ENCODE measurements at regions not wholly inside any gene's neighbourhood (a gene's known extent, or its start where the extent isn't known, plus 50 kb on each side); places are given as distances from the start of the nearest gene placed in this dataset.
"Not testable (repeated sequence)": the region's sequence is repeated elsewhere in the genome, so short reads cannot be mapped to it uniquely, and the experiment has no call there.

DNA sequence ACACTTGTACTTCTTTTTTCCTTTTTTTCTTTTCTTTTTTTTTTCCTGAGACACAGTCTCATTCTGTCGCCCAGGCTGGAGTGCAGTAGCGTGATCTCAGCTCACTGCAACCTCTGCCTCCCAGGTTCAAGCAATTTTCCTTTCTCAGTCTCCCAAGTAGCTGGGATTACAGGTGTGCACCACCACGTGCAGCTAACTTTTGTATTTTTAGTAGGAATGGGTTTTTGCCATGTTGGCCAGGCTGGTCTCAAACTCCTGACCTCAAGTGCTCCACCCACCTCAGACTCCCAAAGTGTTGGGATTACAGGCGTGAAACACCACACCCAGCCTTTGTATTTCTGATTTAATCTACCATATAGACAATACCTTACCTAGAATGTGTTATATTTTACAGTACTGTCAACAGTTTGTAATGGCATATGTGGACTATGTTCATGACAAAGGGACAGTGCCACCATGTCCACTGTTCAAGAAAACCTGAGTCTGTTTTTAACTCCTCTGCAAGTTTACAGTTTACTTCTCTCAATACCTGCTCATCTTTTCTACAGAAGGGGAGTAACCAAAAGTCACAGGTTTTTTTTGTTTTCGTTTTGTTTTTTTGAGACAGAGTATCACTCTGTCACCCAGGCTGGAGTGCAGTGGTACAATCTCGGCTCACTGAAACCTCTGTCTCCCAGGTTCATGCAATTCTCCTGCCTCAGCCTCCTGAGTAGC is 223.9 kb upstream of the KLF14 start:
- H3K27ac Mint-ChIP-seq: peak overlapping the region; percentile 87
- peaks cover 67% of the 10 kb centered on the region for H3K36me3 Mint-ChIP-seq (ENCODE audit: low read depth)
- ChIA-PET POLR2A (interaction anchor here (0.6 to 0.7 kb wide), 2 partner anchors 85 to 100 kb away, joined by 3 to 10 read pairs; no protein-coding TSS in a partner anchor), CTCF (interaction anchor here (0.7 to 3.9 kb wide), 13 partner anchors 9 to 89 kb away, joined by 3 to 21 read pairs (median 4); no protein-coding TSS in a partner anchor)
- H3K4me3 Mint-ChIP-seq: peak overlapping the region; percentile 92
- not testable (repeated sequence) for H3K9me3 Mint-ChIP-seq, DNase-seq, H3K27me3 Mint-ChIP-seq
- peaks cover 75% of the 10 kb centered on the region for H3K4me1 Mint-ChIP-seq

DNA sequence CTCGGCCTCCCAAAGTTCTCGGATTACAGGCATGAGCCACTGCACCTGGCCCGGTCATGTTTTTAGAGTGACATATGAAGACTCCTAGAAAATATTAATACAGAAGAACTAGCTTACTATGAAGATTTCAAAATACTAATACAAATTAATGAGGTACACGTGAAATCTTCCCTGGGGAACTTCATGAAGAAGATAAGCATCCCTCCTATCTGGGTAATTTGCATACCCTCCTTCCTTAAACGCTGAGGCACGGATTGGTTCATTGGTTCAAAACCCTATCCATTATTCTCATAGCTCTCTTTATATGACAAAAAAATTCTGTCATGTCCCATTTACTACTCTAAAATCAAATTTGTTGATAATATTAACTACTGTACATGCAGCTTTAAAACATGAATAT is 224.8 kb upstream of the KLF14 start:
- Mint-ChIP-seq H3K27me3 (no peaks in the 10 kb centered on the region), H3K36me3 (ENCODE audit: low read depth) (peaks cover 59% of the 10 kb centered on the region), H3K4me1 (peaks cover 74% of the 10 kb centered on the region), H3K27ac (peak overlapping the region; percentile 87), H3K4me3 (peak overlapping the region; percentile 92), H3K9me3 (no peaks in the 10 kb centered on the region)
- ChIA-PET POLR2A (interaction anchor here (0.5 to 0.6 kb wide), 2 partner anchors 53 to 65 kb away, joined by 3 to 15 read pairs; no protein-coding TSS in a partner anchor), CTCF (interaction anchor here (0.8 to 4.7 kb wide), 19 partner anchors 8 to 99 kb away, joined by 3 to 21 read pairs (median 7); no protein-coding TSS in a partner anchor)
- no peak for DNase-seq

DNA sequence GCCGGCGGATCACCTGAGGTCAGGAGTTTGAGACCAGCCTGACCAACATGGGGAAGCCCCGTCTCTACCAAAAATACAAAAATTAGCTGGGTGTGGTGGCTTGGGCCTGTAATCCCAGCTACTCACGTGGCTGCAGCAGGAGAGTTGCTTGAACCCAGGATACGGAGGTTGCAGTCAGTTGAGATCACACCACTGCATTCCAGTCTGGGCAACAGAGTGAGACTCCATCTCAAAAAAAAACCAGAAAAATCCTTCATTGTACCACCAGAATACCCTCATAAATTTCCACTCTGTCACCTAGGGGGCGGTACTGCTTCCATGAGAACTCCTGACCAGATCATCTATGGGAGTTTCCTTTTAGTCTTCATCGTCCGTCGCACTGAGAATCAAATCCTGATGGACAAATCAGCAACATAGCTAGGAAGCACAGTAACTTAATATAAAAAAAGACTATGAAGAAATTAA is 225.8 kb upstream of the KLF14 start:
- no peaks in the 10 kb centered on the region for H3K27me3 Mint-ChIP-seq
- peaks cover 51% of the 10 kb centered on the region for H3K36me3 Mint-ChIP-seq (ENCODE audit: low read depth)
- peak overlapping the region; percentile 98 for H3K27ac Mint-ChIP-seq
- DNase-seq: peak; percentile 70
- POLR2A ChIA-PET: interaction anchor here (0.6 to 1.8 kb wide), 6 partner anchors 11 to 56 kb away, joined by 3 to 6 read pairs (median 4); no protein-coding TSS in a partner anchor
- H3K4me1 Mint-ChIP-seq: peaks cover 66% of the 10 kb centered on the region
- peak overlapping the region; percentile 92 for H3K4me3 Mint-ChIP-seq
- CTCF ChIA-PET: interaction anchor here (0.6 to 4.7 kb wide), 30 partner anchors 9 to 562 kb away, joined by 3 to 26 read pairs (median 6); no protein-coding TSS in a partner anchor
- no peaks in the 10 kb centered on the region for H3K9me3 Mint-ChIP-seq

DNA sequence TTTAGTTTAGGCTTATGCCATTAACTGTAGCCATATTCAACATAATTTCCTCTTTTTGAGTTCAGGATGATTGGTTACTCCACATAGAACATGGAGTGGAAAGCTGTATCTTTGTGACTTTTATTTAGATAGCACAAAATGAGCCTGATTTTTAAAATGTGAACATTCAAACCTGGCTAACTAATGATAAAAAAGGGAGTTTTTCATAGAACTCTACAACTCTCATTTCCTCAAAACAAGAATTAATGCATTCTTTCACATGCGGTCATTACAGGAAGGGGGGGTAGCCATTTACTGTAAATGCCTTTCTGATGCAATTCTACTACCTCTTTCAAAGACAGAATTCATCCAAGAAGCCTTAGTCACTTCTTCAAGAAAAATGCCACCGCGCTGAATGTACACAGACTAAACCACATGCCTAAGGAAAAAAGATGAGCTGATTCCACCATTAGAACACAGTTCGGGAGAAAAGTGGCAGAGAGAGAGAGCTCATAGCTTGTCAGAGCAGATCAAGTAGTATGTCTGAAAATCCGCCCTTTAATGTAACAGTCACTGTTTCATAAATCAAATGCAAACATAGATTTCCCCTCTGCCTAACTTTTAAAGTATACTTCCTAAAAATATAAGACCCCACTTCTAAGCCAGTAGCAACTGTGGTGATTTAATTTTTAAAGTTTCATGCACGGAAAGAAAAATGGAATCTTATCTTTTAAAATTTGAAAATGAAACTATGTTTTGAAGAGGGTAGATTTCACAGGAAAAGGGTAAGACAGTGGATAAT is 226.4 kb upstream of the KLF14 start:
- no peaks in the 10 kb centered on the region for H3K27me3 Mint-ChIP-seq
- CTCF ChIA-PET: interaction anchor here (0.6 to 4.7 kb wide), 26 partner anchors 10 to 562 kb away, joined by 3 to 26 read pairs (median 6); no protein-coding TSS in a partner anchor

DNA sequence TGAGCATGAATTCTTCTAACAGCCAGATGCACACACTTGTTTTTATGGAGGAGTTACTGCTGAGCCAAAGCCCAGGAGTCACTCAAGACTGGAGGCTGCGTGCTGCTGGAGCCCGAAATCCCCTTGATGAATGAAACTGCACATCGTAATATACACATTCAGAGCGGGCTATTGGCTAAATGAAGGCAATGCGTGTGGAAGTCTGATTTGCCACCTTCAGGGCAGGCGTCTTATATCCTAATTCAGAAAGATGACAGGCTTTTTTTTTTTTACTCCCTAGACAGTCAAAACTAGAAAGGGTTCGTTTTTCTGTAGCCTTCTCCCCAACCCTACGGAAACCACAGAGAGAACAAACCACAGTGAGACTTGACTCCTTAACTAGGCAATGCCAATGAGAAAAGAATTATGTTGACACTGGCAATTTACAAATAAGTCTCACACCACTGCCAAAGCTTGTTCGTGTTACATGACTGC is 227.2 kb upstream of the KLF14 start:
- peak; percentile 90 for DNase-seq
- ChIA-PET CTCF (interaction anchor here (0.7 to 4.7 kb wide), 18 partner anchors 9 to 96 kb away, joined by 3 to 26 read pairs (median 8); no protein-coding TSS in a partner anchor), POLR2A (interaction anchor here (0.6 to 1.8 kb wide), 5 partner anchors 13 to 48 kb away, joined by 4 to 6 read pairs (median 4); no protein-coding TSS in a partner anchor)
- no peaks in the 10 kb centered on the region for H3K27me3 Mint-ChIP-seq
- peak overlapping the region; percentile 98 for H3K27ac Mint-ChIP-seq
- H3K36me3 Mint-ChIP-seq (ENCODE audit: low read depth): peaks cover 41% of the 10 kb centered on the region
- H3K4me1 Mint-ChIP-seq: peaks cover 52% of the 10 kb centered on the region
- H3K4me3 Mint-ChIP-seq: peak overlapping the region; percentile 92
- no peaks in the 10 kb centered on the region for H3K9me3 Mint-ChIP-seq

More for the DNA sequence above, 226.4 kb upstream of the KLF14 start:
- no peaks in the 10 kb centered on the region for H3K9me3 Mint-ChIP-seq
- H3K4me3 Mint-ChIP-seq: peak overlapping the region; percentile 92
- H3K4me1 Mint-ChIP-seq: peaks cover 60% of the 10 kb centered on the region
- POLR2A ChIA-PET: interaction anchor here (0.6 to 1.8 kb wide), 7 partner anchors 12 to 57 kb away, joined by 3 to 6 read pairs (median 4); no protein-coding TSS in a partner anchor
- peaks cover 45% of the 10 kb centered on the region for H3K36me3 Mint-ChIP-seq (ENCODE audit: low read depth)
- DNase-seq: peak; percentile 68
- H3K27ac Mint-ChIP-seq: peak overlapping the region; percentile 98

DNA sequence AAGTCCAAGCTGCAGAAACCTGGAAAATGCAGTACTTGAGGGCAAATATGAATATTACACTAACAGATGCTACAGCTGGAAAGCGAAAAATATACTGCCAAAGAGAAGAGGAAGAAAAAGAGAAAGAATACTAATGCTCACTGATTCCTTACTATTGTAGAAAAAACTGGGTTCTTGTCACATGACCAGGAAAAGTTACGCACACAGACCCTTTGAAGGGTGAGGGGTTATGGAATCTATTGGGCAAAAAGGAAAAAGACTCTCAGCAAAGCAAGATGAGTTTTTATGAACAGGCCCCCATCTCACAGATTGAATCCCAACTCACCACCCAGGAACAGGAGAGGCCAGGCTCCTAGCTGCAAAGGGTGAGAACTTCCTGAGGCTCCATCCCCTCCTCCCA is 228.1 kb upstream of the KLF14 start:
- no peak for DNase-seq
- Mint-ChIP-seq H3K36me3 (ENCODE audit: low read depth) (peaks cover 39% of the 10 kb centered on the region), H3K4me1 (peaks cover 51% of the 10 kb centered on the region)

DNA sequence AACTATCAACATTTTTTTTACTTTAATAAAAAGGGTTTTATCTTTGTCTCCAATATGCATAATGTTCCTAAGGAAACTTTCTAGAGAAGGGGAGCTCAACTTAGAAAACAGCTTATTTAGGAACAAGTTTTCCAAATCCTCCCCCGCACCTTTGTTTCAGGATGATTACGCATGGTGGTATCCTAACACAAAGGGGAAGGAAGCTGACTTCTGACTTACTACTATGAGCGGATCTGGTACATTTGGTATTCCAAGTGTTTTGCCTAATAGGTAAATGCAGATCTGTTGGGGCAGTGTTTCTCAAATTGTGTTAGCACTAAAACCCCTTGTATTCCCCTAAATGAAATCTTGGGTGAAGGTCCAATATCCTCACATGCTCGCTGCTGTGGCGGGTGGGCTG is 229.3 kb upstream of the KLF14 start:
- Mint-ChIP-seq H3K9me3 (no peaks in the 10 kb centered on the region), H3K4me3 (no peak overlapping the region), H3K27me3 (no peaks in the 10 kb centered on the region), H3K4me1 (peaks cover 51% of the 10 kb centered on the region), H3K27ac (peak overlapping the region; percentile 21), H3K36me3 (ENCODE audit: low read depth) (peaks cover 34% of the 10 kb centered on the region)
- POLR2A ChIA-PET: no interaction called here
- no peak for DNase-seq
- CTCF ChIA-PET: interaction anchor here (0.6 to 2.7 kb wide), 3 partner anchors 9 to 59 kb away, joined by 3 to 15 read pairs (median 5); no protein-coding TSS in a partner anchor

More for the DNA sequence above, 228.1 kb upstream of the KLF14 start:
- Mint-ChIP-seq H3K27me3 (no peaks in the 10 kb centered on the region), H3K4me3 (peak overlapping the region; percentile 92), H3K27ac (peak overlapping the region; percentile 98), H3K9me3 (no peaks in the 10 kb centered on the region)
- ChIA-PET CTCF (interaction anchor here (1.4 to 4.7 kb wide), 4 partner anchors 9 to 78 kb away, joined by 5 to 26 read pairs (median 13); no protein-coding TSS in a partner anchor), POLR2A (no interaction called here)

DNA sequence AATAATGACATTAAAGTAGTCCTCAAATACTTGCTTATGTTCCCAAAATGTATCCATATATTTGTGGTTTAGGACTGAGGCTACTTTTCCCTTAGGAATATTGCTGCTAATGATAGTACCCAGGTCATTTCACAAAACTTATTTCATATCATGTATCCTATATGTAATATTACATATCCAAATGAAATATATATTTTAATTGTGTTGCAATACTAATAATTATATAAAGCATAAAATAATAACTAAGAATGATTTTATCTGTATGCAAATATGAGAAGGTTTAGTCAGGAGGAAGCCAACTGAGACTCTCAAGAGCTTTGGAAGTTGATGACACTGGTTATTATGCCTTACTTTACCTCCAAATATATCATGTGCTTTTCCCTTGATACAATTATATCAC is 231.5 kb upstream of the KLF14 start:
- ChIA-PET POLR2A (no interaction called here), CTCF (interaction anchor here (1.8 to 2.7 kb wide), 2 partner anchors 17 to 21 kb away, joined by 5 to 15 read pairs; no protein-coding TSS in a partner anchor)
- Mint-ChIP-seq H3K4me3 (no peak overlapping the region), H3K4me1 (peaks cover 59% of the 10 kb centered on the region), H3K27ac (no peak overlapping the region), H3K27me3 (no peaks in the 10 kb centered on the region), H3K9me3 (no peaks in the 10 kb centered on the region), H3K36me3 (ENCODE audit: low read depth) (peaks cover 18% of the 10 kb centered on the region)
- DNase-seq: no peak

DNA sequence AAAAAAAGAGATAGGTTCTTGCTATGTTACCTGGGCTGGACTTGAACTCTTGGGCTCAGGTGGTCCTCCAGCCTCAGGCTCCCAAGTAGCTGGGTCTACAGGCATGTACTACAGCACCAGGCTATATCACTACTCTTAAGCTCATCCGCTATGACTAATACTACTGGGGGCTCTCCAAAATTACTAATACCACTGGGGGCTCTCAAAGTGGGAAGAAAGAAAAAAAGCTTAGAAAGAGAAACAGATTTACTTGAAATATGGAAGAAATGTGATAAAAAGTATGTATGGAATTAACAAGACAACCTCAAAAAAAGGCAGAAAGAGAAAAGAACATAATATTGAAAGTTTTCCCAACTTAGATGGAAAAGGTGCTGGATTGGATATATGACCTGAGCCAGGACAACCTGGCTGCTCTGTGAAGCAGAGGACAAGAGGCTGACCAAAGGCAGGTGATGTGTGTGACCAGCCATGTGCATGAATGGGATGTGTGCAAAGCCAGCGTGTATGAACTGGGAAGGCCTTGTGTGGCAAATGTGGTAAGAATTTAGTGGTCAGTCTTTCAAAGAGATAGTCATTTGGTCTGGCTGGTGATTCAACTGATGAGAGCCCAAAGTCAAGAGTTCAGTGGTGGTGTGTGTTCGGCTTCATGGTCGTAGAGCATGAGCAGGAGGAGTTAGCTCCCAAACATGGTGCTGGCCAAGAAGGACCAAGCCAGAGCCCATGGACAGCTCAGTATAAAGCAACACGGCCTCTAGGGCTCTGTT is 232.4 kb upstream of the KLF14 start:
- no peak overlapping the region for H3K27ac Mint-ChIP-seq
- H3K4me1 Mint-ChIP-seq: peaks cover 65% of the 10 kb centered on the region
- H3K9me3 Mint-ChIP-seq: no peaks in the 10 kb centered on the region
- CTCF ChIA-PET: interaction anchor here (0.6 to 1.4 kb wide), 6 partner anchors 9 to 353 kb away, joined by 3 to 9 read pairs (median 4); no protein-coding TSS in a partner anchor
- no peak for DNase-seq
- H3K27me3 Mint-ChIP-seq: no peaks in the 10 kb centered on the region
- H3K36me3 Mint-ChIP-seq (ENCODE audit: low read depth): peaks cover 17% of the 10 kb centered on the region
- no peak overlapping the region for H3K4me3 Mint-ChIP-seq
- POLR2A ChIA-PET: interaction anchor here (0.9 kb wide), 1 partner anchor 9 kb away, joined by 3 read pairs; no protein-coding TSS in a partner anchor

DNA sequence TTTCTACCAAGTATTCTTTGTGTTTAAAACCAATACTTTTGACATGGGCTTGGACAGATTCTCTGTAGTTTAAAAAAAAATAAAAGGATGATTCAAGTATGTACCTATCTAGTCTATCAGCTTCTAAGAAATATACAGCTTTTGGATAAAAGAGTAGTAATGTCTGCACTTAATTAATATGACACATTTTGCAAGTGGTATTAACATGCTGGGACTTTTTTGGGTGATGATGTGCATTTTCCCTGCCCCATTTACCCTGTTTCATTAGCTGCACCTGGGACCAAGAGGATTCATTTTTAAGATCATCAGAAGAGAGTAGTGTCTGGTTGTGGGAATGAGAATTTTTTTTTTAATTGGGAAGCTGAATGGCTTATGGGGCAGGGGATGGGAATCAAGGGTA is 236.2 kb upstream of the KLF14 start:
- H3K4me3 Mint-ChIP-seq: no peak overlapping the region
- POLR2A ChIA-PET: no interaction called here
- no peak for DNase-seq
- H3K4me1 Mint-ChIP-seq: peaks cover 66% of the 10 kb centered on the region
- peaks cover 14% of the 10 kb centered on the region for H3K9me3 Mint-ChIP-seq
- peaks cover 43% of the 10 kb centered on the region for H3K36me3 Mint-ChIP-seq (ENCODE audit: low read depth)
- peak overlapping the region; percentile 72 for H3K27ac Mint-ChIP-seq
- H3K27me3 Mint-ChIP-seq: no peaks in the 10 kb centered on the region
- CTCF ChIA-PET: interaction anchor here (0.9 to 2.8 kb wide), 8 partner anchors 9 to 73 kb away, joined by 3 to 27 read pairs (median 6); no protein-coding TSS in a partner anchor

DNA sequence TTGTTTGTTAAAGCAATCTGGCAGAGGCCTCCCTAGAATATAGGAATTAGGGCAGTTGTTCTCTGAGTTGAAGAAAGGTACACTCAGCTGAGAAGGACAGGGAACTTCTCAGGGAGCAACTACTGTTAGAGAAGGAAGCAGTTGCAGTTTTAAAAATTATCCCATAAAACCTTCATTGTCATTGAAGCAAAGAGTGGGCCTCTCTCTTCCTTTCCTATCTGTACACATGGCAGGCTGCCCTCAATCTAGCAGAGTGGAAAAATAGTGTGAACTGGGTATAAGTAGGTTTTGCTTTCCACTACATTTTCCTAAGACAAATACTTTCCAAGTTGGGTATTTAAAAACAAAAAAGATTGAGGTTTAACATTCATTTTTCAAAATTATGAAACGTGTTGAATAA is 236.7 kb upstream of the KLF14 start:
- Mint-ChIP-seq H3K27me3 (no peaks in the 10 kb centered on the region), H3K4me3 (no peak overlapping the region), H3K4me1 (peaks cover 71% of the 10 kb centered on the region), H3K36me3 (ENCODE audit: low read depth) (peaks cover 48% of the 10 kb centered on the region), H3K9me3 (peaks cover 19% of the 10 kb centered on the region), H3K27ac (peak overlapping the region; percentile 72)
- POLR2A ChIA-PET: no interaction called here
- CTCF ChIA-PET: interaction anchor here (0.7 to 2.8 kb wide), 9 partner anchors 10 to 74 kb away, joined by 3 to 27 read pairs (median 6); no protein-coding TSS in a partner anchor
- DNase-seq: no peak

All from activated CD4-positive, alpha-beta T cell treated with anti-CD3 and anti-CD28 coated beads, Interleukin-2, amount 10 ng/mL, durations not matched to agents 7 days and 5 days (primary cell).